ENCODE measurements at regions not wholly inside any gene's neighbourhood (a gene's known extent, or its start where the extent isn't known, plus 50 kb on each side); places are given as distances from the start of the nearest gene placed in this dataset.

DNA sequence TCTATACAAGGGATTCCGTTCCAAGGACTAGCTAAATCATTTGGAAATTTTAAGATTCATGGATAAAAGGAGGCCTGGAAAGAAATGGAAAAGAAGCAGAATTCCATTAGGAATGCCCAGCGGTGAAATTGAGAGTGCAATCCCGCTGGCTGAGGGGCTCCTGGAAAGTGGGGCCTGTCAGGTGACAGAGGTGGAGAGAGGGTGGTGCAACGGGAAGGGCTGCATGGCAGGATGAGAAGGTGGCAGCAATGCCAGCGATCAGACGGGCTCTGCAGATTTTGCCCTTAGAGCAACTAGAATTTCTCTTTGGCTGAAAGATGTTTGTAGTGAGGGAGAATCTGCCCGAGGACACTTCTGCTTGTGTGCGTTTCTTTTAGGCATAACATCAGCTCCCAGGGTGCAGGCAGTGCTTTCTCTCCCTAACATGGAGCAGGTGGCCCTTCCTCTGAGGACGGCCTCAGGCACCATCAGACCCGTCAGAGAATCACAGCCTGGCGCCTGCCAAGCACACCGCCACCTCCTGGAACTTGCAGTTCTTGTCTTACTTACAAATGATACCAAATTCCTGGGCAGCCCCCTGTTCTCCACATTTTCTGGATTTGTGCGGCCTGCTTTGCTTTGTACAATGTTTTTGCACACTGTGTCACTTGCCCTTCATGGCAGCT, 261.6 kb downstream of the NDUFA10 start:
- H3K27me3 ChIP-seq: peaks cover 0 to 27% (median 5%) of the 10 kb centered on the region in 9 donors
- no peak for DNase-seq
- intact Hi-C loops (cut with DNase I): no loop called here

DNA sequence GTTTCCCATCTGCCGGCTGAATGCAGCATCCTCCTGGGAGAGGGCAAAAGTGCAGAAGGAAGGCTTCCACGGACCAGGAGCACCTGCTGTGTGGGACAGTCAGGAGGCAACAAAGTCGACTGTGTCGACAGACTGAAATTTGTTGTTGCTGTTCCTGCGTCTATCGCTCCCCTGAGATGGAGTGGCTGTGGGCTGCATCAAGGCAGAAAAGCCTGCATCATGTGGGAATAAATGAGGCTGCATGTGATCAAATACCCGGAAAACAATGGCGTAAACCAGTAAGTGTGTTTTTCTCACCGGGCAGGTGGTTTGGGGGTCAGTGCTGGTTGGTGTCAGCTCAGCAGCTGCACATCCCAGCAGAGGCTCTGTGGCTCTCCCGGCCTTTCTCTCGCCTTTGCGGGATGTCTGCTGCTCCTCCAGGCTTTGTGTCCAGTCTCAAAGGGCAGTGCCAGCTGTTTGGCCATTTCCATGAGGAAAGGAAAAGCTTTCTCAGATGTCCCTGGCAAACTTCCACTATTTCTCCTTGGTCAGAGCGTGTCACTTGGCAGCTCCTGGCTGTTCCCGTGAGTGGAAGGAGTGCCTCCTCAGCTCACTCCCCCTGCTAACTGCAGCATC, 262.4 kb downstream of the NDUFA10 start:
- Histone ChIP-seq H3K4me1 (no peaks in the 10 kb centered on the region), H3K4me3 (no peak overlapping the region), H3K36me3 (no peaks in the 10 kb centered on the region), H3K9me3 (peaks cover 0 to 14% (median 6%) of the 10 kb centered on the region in 12 donors), H3K27ac (no peak overlapping the region), H3K27me3 (peaks cover 0 to 29% (median 5%) of the 10 kb centered on the region in 9 donors)
- TF ChIP-seq, protein P1, sequence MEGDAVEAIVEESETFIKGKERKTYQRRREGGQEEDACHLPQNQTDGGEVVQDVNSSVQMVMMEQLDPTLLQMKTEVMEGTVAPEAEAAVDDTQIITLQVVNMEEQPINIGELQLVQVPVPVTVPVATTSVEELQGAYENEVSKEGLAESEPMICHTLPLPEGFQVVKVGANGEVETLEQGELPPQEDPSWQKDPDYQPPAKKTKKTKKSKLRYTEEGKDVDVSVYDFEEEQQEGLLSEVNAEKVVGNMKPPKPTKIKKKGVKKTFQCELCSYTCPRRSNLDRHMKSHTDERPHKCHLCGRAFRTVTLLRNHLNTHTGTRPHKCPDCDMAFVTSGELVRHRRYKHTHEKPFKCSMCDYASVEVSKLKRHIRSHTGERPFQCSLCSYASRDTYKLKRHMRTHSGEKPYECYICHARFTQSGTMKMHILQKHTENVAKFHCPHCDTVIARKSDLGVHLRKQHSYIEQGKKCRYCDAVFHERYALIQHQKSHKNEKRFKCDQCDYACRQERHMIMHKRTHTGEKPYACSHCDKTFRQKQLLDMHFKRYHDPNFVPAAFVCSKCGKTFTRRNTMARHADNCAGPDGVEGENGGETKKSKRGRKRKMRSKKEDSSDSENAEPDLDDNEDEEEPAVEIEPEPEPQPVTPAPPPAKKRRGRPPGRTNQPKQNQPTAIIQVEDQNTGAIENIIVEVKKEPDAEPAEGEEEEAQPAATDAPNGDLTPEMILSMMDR (IDR thresholded peaks at IDR 0.05): no peak
- no peak for TF ChIP-seq POLR2A (IDR thresholded peaks at IDR 0.05)
- no peak for ATAC-seq
- intact Hi-C loops (cut with DNase I): no loop called here
- DNase-seq: no peak
- WGBS, 4 donors: 61 to 77% (median 73%) methylated on average over 14 of the region's 14 CpGs

More for the DNA sequence above, 261.6 kb downstream of the NDUFA10 start:
- TF ChIP-seq, protein P1 (IDR thresholded peaks at IDR 0.05): no peak
- no peak for ATAC-seq
- peaks cover 0 to 14% (median 6%) of the 10 kb centered on the region in 12 donors for H3K9me3 ChIP-seq
- WGBS, 4 donors: 81 to 83% (median 81%) methylated on average over 13 of the region's 13 CpGs
- H3K4me3 ChIP-seq: no peak overlapping the region
- H3K4me1 ChIP-seq: no peaks in the 10 kb centered on the region
- no peaks in the 10 kb centered on the region for H3K36me3 ChIP-seq
- no peak overlapping the region for H3K27ac ChIP-seq

DNA sequence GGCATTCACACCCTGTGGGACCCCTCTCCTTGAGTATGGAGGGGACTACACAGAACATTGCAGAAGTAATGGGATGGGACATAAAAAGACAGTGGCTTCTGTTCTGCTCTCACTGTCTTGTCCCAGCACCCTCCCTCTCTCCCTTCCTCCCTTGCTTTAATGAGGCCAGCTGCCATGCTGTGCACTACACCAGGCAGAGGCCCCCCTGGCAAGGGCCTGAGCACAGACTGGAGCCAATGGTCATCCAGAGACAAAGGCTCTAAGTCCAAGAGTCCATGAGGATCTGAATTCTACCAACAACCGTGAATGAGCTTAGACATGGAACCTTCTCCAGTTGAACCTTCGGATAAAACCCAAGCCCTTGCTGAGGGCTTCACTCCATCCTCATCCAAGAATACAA, 263.0 kb downstream of the NDUFA10 start:
- Histone ChIP-seq H3K9me3 (peaks cover 0 to 14% (median 6%) of the 10 kb centered on the region in 12 donors), H3K4me1 (peaks cover 0 to 3% (median 0%) of the 10 kb centered on the region in 12 donors), H3K4me3 (no peak overlapping the region), H3K27ac (no peak overlapping the region), H3K27me3 (peaks cover 0 to 23% (median 5%) of the 10 kb centered on the region in 9 donors), H3K36me3 (no peaks in the 10 kb centered on the region)
- DNase-seq (no peak), ATAC-seq (no peak)
- TF ChIP-seq, protein P1 (IDR thresholded peaks at IDR 0.05): no peak
- no peak for TF ChIP-seq POLR2A (IDR thresholded peaks at IDR 0.05)
- intact Hi-C loops (cut with DNase I): no loop called here
- WGBS, 4 donors: 92 to 97% (median 95%) methylated on average over 2 of the region's 2 CpGs

DNA sequence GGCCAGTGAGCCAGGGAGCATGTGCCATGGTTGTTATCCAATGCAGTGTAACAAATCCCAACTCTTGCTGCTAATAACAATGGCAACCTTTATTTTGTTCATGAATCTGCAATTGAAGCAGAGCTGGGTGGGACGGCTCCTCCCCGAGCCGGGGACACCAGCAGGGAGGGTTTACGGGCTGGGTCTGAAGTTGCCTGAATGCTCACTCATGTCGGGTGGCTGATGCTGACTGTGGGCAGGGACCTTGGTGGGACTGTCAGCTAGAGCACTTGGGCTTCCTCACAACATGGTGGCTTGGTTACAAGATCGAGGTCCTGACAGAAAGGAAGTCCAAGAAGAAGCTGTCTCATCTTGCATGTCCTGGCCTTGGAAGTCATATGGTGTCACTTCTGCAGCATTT, 264.5 kb downstream of the NDUFA10 start:
- DNase-seq: no peak
- Histone ChIP-seq H3K27ac (no peak overlapping the region), H3K36me3 (no peaks in the 10 kb centered on the region), H3K27me3 (peaks cover 0 to 20% (median 5%) of the 10 kb centered on the region in 9 donors), H3K9me3 (peaks cover 0 to 14% (median 6%) of the 10 kb centered on the region in 12 donors), H3K4me3 (no peak overlapping the region), H3K4me1 (peaks cover 0 to 12% (median 0%) of the 10 kb centered on the region in 12 donors)
- intact Hi-C loops (cut with DNase I): no loop called here
- ATAC-seq: no peak
- TF ChIP-seq POLR2A (IDR thresholded peaks at IDR 0.05): no peak
- TF ChIP-seq, protein P1 (IDR thresholded peaks at IDR 0.05): no peak
- 82 to 91% (median 88%) methylated on average over 6 of the region's 6 CpGs for WGBS, 4 donors
